GM18502 (cell line): ENCODE measurements at regions not wholly inside any gene's neighbourhood (a gene's known extent, or its start where the extent isn't known, plus 50 kb on each side); places are given as distances from the start of the nearest gene placed in this dataset.

ENCODE experiments used
- ATAC-seq: cut with Tn5 transposase; IDR thresholded peaks from one replicate; pipeline ENCODE4 v1.9.1; 2021; ENCODE audit warnings: mild to moderate bottlenecking; ENCODE audit not compliant: unreplicated experiment, poor library complexity

- ATAC-seq, result no peak
Observed at GRCh38 chr6:15854378-15854777, 191.6 kb upstream of the DTNBP1 start.

DNA sequence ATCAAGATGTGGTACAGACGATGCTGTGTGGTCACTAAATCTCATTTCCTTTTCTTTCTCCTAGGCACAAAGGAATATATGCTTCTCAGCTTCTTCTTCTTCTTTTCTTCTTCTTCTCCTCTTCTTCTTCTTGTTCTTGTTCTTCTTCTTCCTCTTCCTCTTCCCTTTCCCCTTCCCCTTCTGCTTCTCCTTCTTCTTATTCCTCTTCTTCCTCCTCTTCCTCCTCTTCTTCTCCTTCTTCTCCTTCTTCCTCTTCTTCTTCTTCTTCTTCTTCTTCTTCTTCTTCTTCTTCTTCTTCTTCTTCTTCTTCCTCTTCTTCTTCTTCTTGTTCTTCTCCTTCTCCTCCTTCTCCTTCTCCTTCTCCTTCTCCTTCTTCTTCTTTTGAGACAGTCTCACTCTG lies 190.4 kb upstream of the DTNBP1 start:
- no peak for ATAC-seq

DNA sequence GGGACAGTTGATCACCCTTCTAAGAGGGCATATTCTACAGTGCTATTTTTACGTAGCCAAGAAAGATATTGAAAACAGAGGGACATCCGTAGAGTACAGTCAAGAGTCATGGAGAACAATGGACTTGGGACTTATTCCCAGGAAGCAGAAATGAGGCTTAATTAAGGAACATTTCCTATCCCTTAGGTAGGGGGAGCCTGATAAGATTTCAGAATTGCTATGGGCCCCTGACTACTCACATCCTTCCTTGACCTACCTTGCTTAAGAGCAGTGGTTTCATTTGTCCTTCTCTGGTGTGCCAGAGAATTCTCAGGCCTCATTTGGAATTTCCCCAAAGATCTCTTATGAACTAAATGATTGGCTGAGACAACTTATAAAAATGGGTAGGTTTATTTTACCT lies 189.5 kb upstream of the DTNBP1 start:
- ATAC-seq, result no peak

DNA sequence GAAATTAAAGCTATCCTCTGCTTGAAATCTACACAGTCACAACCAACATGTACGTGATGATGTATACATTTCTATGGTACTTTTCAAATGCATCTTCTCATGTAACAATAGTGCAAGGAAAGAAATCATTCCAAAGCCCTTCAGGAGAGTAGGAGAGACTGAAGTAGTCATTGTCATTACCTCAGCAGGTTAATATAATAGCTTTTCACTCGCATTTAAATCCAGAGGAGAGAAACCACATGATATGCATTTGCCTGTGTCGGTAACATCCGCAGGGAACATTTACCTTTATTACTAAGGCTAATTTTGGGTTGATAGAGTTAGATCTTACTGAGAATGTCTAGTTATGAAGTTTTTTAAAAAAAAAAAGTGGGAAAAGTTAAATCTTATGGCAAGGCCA lies 186.6 kb upstream of the DTNBP1 start:
- ATAC-seq, result no peak

- ATAC-seq, result no peak
Observed at GRCh38 chr6:15845492-15845891, 182.7 kb upstream of the DTNBP1 start.

GRCh38 chr6:15843764-15844163 lies 180.9 kb upstream of the DTNBP1 start:
- no peak for ATAC-seq

- no peak for ATAC-seq
Observed at GRCh38 chr6:15843226-15843625, 180.4 kb upstream of the DTNBP1 start.

- ATAC-seq, result no peak
Observed at GRCh38 chr6:15842727-15843117, 179.9 kb upstream of the DTNBP1 start.

- ATAC-seq, result no peak
Observed at GRCh38 chr6:15841937-15842726, 179.3 kb upstream of the DTNBP1 start.

DNA sequence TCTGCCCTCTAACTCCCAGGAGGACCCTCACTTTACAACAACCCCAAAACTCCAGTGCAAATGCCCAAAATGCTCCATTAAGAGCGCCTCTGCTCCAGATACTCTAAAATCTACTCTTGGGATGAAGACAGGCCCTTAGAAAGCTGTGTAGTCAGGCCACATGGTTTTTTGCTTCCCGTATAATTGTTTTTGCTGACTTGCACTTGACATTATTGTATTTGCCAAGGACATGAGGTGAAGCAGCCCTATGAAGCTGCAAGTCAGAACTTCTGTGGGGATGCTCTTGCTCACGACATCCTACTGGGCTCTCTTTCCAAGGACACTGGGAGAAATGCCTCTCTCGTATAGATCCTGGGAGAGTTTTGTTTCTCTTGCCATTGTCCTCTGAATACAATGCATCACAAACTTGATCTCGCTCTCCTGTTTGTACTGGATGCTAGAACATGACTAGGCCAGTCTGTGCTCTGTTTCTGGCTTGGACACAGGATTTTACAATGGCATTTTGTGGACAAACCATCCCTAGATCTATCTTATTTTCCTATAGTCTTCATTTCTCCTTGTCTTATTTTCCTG lies 177.2 kb upstream of the DTNBP1 start:
- ATAC-seq, result no peak

- no peak for ATAC-seq
Observed at GRCh38 chr6:15837205-15837604, 174.4 kb upstream of the DTNBP1 start.

GRCh38 chr6:15832841-15833240 lies 170.0 kb upstream of the DTNBP1 start:
- ATAC-seq, result no peak

DNA sequence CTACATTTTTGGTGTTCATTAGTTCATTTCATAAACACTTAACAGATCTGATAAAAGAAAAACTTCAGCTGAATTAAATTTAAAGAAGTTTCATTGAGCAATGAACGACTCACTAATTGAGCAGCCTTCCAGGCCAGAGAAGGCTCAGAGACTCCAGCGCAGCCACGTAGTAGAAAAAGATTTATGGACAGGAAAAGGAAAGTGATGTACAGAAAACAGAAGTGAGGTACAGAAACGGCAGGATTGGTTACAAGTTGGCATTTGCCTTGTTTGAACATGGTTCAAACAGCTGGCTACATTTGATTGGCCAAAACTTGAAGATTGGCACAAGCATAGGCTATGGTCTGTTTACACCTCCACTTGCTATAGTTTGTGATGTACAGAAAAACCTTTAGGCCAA lies 166.3 kb upstream of the DTNBP1 start:
- no peak for ATAC-seq

GRCh38 chr6:15827496-15828255 lies 164.8 kb upstream of the DTNBP1 start:
- ATAC-seq, result no peak

- no peak for ATAC-seq
Observed at GRCh38 chr6:15826814-15827318, 164.0 kb upstream of the DTNBP1 start.

DNA sequence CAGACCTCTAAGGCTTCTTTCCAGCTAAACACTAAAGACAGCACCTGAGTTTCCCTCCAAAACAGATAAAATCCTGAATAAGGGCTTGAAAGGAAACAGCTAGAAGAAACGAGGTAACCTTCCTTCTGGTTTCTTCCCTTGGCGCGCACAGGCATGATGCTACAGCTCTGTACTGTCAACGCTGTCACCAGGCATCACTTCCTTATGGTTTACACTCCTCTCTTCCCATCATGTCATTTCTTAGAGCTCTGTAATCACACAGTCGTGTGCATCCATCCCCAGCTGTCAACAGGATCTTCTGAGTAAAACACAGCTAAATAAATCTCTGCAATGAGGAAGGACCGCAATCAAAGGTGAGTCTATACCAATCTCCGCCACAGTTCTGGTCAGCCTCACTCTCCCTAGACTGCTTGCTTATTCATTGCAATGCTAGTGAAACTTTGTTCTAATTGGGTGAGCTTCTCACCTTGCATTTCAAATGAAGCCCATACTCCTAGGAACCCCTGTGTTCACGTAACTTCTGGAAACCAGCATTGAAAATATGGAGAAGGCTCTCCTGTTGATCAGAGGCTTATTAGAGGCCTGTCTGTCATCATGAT lies 162.6 kb upstream of the DTNBP1 start:
- ATAC-seq, result no peak

DNA sequence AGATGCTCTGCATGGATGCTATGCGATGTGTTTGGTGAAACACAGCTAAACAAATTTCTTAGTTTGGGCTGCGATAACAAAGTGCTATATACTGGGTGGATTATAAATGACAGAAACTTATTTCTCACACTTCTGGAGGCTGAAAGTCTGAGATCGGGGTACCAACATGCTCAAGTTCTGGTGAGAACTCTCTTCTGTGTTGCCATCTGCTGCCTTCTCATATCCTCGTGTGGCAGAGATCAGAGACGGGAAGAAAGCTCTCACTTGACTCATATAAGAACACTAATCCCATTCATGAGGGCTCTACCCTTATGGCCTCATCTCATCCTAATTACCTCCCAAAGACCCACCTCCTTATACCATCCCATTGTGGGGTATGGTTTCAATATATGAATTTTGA lies 162.0 kb upstream of the DTNBP1 start:
- no peak for ATAC-seq

- no peak for ATAC-seq
Observed at GRCh38 chr6:15823838-15824414, 161.1 kb upstream of the DTNBP1 start.

DNA sequence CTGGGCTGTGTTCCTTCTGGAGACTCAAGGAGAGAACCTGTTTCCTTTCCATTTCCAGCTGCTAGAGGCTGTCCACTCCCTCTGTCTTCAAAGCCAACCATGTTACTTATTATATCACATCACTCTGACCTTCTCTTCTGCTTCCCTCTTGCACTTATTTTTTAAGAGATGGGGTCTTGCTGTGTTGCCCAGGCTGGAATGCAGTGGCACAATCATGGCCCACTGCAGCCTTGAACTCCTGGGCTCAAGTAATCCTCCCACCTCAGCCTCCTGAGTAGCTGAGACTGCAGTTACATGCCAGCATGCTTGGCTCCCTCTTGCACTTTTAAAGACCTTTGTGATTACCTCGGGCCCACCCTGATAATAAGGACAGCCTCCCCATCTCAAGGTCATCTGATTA lies 160.0 kb upstream of the DTNBP1 start:
- ATAC-seq, result no peak

DNA sequence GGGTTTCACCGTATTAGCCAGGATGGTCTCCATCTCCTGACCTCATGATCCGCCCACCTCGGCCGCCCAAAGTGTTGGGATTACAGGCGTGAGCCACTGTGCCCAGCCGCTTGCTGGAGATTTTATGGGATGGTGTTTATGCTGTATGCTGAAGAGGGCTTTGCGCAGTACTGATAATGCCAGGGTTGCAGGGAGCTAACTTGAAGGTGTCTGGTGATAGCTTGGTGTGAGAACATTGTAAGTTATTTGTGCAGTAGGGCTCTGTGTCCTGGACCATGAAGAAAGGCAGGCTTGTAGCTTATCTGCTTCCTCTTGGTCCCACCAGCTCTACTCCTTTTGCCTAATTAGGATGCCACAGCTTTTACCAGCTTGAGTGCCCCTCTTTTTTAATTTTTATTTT lies 157.0 kb upstream of the DTNBP1 start:
- ATAC-seq, result no peak

DNA sequence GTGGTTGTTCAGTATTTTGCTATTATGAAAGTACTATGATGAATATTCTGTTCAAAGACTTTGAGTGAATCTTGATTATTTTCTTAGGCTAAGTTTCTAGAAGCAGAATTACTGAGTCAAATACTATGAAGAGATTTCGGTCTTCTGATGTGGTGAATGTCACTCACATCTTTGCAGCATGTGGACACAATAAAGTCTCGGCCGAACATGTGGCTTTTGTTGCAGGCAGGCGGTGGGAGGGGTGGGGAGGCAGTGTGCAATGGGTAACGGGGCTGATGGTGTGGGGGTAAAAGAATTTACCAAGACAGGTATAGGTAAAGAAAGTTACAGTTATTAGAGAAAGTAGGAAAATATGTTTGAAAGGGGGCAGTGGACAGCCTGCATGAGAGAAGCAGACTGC lies 156.4 kb upstream of the DTNBP1 start:
- ATAC-seq, result no peak
